ENCODE measurements at regions not wholly inside any gene's neighbourhood (a gene's known extent, or its start where the extent isn't known, plus 50 kb on each side); places are given as distances from the start of the nearest gene placed in this dataset.

GRCh38 chr5:32865475-32865874, 154.4 kb downstream of the NPR3 start:
- TF ChIP-seq CTCF (IDR thresholded peaks at IDR 0.05) (no peak), POLR2A (IDR thresholded peaks at IDR 0.05) (no peak)
